Fibroblast of mammary gland (primary cell): ENCODE measurements at regions not wholly inside any gene's neighbourhood (a gene's known extent, or its start where the extent isn't known, plus 50 kb on each side); places are given as distances from the start of the nearest gene placed in this dataset.
"Not testable (repeated sequence)": the region's sequence is repeated elsewhere in the genome, so short reads cannot be mapped to it uniquely, and the experiment has no call there.

ENCODE experiments used
- DNase-seq: peaks from one replicate; pipeline ENCODE4 v3.0.0-alpha.2; 2010; ENCODE audit warnings: low read depth
- H3K4me3 ChIP-seq: 2 replicates; pipeline ENCODE4 v1.5.1; 2011; ENCODE audit warnings: low read depth, mild to moderate bottlenecking, low read length, moderate library complexity; ENCODE audit not compliant: control insufficient read depth
- CTCF ChIP-seq: conservative IDR thresholded peaks from 2 replicates; pipeline ENCODE4 v1.5.1; 2011; ENCODE audit warnings: low read depth, low read length, inconsistent platforms; ENCODE audit not compliant: control insufficient read depth, insufficient read depth

GRCh38 chr1:47663286-47663685 lies 225.4 kb downstream of the FOXD2 start:
- no peak for DNase-seq

DNA sequence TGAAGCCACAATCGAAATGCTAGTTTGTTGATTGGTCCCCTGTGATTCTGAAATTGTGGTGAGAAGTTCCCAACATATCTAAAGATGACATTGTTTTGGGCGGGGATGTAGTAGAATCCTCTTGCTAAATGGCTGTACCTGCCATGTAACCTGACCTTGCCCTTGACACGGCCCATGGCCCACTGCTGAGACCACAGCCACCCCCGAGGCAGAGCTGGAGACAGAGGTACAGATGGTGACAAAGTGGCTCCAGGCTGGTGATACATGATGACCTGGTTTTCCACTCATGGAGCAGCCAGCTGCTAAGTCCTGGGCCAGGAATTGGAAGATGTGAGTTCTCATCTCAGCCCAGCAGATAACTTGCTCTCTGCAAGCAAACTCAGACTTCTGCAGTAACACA lies 226.5 kb downstream of the FOXD2 start:
- no peak for DNase-seq
- H3K4me3 ChIP-seq, result no peak overlapping the region

More at GRCh38 chr1:47663286-47663685, 225.4 kb downstream of the FOXD2 start:
- H3K4me3 ChIP-seq, result no peak overlapping the region
- TF ChIP-seq CTCF, result no peak

GRCh38 chr1:47664896-47665295 lies 227.1 kb downstream of the FOXD2 start:
- not testable (repeated sequence) for DNase-seq, H3K4me3 ChIP-seq

More for the DNA sequence above, 226.5 kb downstream of the FOXD2 start:
- TF ChIP-seq CTCF, result no peak

GRCh38 chr1:47669081-47669585 lies 231.3 kb downstream of the FOXD2 start:
- H3K4me3 ChIP-seq, result no peak overlapping the region
- no peak for TF ChIP-seq CTCF
- DNase-seq, result no peak

DNA sequence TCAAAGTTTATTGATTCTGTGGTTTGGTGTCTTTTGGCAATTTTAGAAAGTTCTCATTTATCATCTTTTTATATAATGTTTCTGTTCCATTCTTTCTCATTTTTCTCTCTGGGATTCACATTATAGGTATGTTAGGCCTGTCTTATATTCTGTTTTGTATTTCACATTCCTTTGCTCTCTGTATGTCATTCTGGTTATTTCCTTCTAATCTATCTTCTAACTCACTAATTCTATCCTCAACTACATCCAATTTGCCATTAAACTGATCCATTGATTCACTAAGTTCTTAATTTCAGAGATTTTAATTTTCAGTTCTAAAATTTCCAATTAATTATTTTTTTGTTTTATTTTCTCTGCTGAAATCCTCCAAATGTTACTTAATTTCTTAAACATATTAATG lies 234.8 kb downstream of the FOXD2 start:
- no peak for TF ChIP-seq CTCF
- no peak for DNase-seq

DNA sequence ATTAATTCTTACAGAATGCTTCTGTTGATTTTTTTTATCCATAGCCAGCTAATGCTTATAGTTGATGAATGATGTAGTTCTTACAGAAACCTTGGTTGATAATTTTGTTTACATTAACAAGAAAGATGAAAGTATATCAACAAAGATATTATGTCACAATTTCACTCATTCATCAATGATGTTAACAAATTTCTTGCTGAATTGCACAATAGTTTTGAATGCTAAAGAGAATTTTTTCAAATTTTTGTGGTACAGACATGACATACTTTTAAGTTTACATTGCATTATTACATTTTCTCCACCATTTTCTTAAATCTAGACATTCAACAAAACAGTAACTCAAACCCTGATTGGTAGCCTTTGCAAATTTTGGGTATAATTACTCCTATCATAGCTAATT lies 236.3 kb downstream of the FOXD2 start:
- no peak for TF ChIP-seq CTCF
- H3K4me3 ChIP-seq, result no peak overlapping the region
- DNase-seq, result no peak

More for the DNA sequence above, 234.8 kb downstream of the FOXD2 start:
- H3K4me3 ChIP-seq, result no peak overlapping the region

DNA sequence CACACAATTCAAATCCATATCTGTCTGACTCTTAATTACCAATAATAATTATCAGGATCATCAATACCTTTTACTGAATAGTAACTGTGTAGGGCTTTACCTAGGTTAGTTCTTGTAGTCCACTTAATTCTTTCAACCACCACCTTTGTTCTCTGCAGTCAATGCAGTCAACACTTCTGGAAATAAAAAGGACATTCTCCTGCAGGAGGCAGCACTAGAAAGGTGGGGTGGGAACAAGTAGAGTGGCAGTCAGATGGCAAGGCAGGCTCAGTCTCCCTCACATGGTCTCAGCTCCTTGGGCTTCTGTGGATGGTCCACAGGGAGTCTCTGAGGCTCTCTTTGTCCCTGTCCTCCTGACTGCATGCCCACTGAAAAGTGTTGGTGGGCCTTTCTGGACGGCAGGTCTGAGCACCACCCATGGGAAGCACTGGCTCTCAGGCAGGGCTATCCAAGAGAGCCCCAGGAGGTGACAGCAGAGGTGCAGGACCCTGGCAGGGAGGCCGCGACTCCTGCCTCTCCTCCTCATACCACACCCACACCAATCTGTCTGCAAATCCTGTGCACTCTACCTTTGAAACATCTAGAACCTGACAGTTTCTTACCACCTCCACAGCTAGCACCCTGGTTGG lies 237.3 kb downstream of the FOXD2 start:
- no peak for TF ChIP-seq CTCF
- H3K4me3 ChIP-seq, result no peak overlapping the region
- no peak for DNase-seq
